Effector memory CD8-positive, alpha-beta T cell (primary cell): ENCODE measurements at regions not wholly inside any gene's neighbourhood (a gene's known extent, or its start where the extent isn't known, plus 50 kb on each side); places are given as distances from the start of the nearest gene placed in this dataset.

ENCODE experiments used
- ATAC-seq: fragments of 150-1000 bp; cut with Tn5 transposase; replicated peaks from 2 replicates; pipeline ENCODE4 v1.10.0; 2021; ENCODE audit warnings: mild to moderate bottlenecking, moderate library complexity
- DNase-seq, 3 experiments: peaks; one replicate each; pipeline ENCODE4 v3.0.0; 2021
- H3K27ac Mint-ChIP-seq, 2 donors: one replicate each; pipeline ENCODE4 v1.8.0; 2022; ENCODE audit warnings: mild to moderate bottlenecking in 2 of 2, mixed read lengths in 2 of 2, moderate library complexity in 2 of 2
- H3K27me3 Mint-ChIP-seq, 2 donors: one replicate each; pipeline ENCODE4 v1.8.0; 2022; ENCODE audit warnings: mixed read lengths in 2 of 2
- H3K36me3 Mint-ChIP-seq: one replicate; pipeline ENCODE4 v1.8.0; 2022; ENCODE audit warnings: mild to moderate bottlenecking, moderate library complexity, mixed read lengths; ENCODE audit not compliant: insufficient read depth
- H3K4me1 Mint-ChIP-seq, 2 donors: one replicate each; pipeline ENCODE4 v1.8.0; 2022; ENCODE audit warnings: low read depth in 2 of 2, mixed read lengths in 2 of 2
- H3K4me3 Mint-ChIP-seq, 2 donors: one replicate each; pipeline ENCODE4 v1.8.0; 2022; ENCODE audit warnings: mild to moderate bottlenecking in 2 of 2, mixed read lengths in 2 of 2, moderate library complexity in 2 of 2
- H3K9me3 Mint-ChIP-seq, 2 donors: one replicate each; pipeline ENCODE4 v1.8.0; 2022; ENCODE audit warnings: mixed read lengths in 2 of 2

DNA sequence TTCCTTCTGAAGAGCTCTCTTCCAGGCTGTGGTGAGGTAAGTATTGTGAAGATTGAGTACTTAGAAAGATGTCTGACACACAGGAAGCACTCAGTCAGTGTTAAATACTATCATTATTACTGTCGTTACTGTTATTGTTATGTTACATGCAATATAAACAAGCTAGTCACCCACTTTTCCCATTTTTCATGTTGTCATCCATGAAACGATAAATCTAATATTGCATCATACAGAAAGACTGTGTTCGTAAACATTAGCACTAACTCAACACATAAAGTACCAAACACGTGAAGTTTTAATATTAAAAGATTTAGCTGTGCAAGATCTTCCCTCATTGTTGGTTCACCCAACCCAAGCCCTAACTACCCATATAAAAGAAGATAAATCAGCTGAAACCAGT, 109.2 kb upstream of the NRSN1 start:
- ATAC-seq (no peak), DNase-seq (no peak)
- Mint-ChIP-seq H3K9me3 (peaks cover 2 to 9% of the 10 kb centered on the region in 2 donors), H3K4me3 (no peak overlapping the region), H3K27ac (no peak overlapping the region), H3K27me3 (no peaks in the 10 kb centered on the region), H3K36me3 (no peaks in the 10 kb centered on the region), H3K4me1 (no peaks in the 10 kb centered on the region)

DNA sequence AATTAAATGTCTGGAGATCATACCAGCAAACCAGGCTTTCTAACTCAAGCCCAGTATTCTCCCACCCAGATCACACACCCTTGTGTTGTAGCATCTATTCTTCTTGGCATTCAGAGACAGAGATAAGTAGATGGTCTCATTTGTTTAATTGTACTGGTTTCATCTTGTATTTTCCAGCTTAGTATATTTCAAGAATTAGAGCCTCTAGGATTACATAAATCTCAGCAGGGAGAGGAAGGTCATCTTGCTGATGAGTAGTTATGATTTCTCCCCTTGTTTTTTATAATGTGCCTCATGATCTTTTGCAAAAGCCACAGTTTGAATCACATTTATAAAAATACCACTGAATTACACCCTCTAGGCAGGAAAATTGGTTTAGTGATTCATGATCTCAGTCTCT, 106.6 kb upstream of the NRSN1 start:
- DNase-seq = no peak
- no peaks in the 10 kb centered on the region for H3K36me3 Mint-ChIP-seq
- H3K4me1 Mint-ChIP-seq = no peaks in the 10 kb centered on the region
- H3K9me3 Mint-ChIP-seq = peaks cover 5 to 9% of the 10 kb centered on the region in 2 donors
- no peak for ATAC-seq
- no peak overlapping the region for H3K27ac Mint-ChIP-seq
- H3K4me3 Mint-ChIP-seq = no peak overlapping the region
- no peaks in the 10 kb centered on the region for H3K27me3 Mint-ChIP-seq

DNA sequence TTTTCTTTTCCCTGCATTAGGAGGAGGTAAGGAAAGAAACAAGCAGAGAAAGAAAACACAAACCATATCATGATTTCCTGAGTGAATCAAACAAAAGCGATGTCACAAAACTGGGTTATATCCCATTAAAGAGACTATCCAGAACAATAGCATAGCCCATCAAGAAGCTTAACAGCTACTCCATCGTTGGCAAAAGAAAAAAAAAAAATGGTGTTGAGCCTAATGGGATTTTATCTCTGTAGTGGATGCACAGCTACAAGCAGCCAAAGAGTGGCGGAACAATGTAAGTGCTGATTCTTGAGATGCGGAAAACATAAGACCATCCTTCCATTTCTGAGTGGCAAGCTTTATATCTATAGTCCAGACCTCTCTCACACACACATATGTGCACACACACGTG, 106.2 kb upstream of the NRSN1 start:
- H3K36me3 Mint-ChIP-seq = no peaks in the 10 kb centered on the region
- ATAC-seq (no peak), DNase-seq (no peak)
- no peak overlapping the region for H3K27ac Mint-ChIP-seq
- no peaks in the 10 kb centered on the region for H3K27me3 Mint-ChIP-seq
- no peaks in the 10 kb centered on the region for H3K4me1 Mint-ChIP-seq
- H3K4me3 Mint-ChIP-seq = no peak overlapping the region
- peaks cover 5 to 9% of the 10 kb centered on the region in 2 donors for H3K9me3 Mint-ChIP-seq

DNA sequence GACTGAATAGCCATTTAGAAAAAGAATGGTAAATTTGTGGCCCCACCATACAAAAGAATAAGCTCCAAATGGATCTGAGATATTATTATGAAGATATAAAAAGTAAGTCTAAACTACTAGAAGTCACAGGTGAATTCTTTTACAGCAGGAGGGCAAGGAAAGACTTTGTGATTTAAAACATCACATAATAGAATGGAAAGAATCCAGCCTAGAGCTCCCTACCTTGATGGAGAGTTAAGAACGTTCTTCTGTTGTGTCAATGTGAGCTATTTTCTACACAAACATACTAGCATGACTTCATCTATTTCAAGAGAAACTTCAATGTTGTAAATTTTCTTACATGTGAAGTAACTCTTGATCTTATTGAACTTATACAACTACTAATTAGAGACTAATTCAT, 100.0 kb upstream of the NRSN1 start:
- ATAC-seq = no peak
- H3K4me3 Mint-ChIP-seq = no peak overlapping the region
- peaks cover 2% of the 10 kb centered on the region for H3K36me3 Mint-ChIP-seq
- H3K4me1 Mint-ChIP-seq = no peaks in the 10 kb centered on the region
- H3K27ac Mint-ChIP-seq = no peak overlapping the region
- DNase-seq = no peak
- peaks cover 9 to 18% of the 10 kb centered on the region in 2 donors for H3K9me3 Mint-ChIP-seq
- H3K27me3 Mint-ChIP-seq = no peaks in the 10 kb centered on the region

DNA sequence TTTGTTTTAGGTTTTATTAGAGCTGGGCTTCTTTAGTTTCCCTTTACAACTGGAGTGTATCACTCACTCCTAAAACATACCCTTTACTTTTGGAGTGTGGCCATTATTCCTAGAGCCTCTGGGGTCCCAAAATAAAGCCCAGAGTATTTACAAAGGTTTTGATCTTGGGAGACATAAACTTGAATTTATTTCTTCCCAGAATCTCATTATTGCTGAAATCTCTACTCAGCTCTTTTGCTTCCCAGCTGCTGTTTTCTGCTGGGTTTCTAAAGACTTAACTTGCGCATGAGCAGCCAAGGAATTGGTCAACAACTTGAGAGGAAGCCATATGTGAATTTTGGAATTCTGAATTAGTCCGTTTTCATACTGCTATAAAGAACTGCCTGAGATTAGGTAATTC, 94.5 kb upstream of the NRSN1 start:
- H3K4me3 Mint-ChIP-seq = no peak overlapping the region
- H3K36me3 Mint-ChIP-seq = peaks cover 2% of the 10 kb centered on the region
- H3K4me1 Mint-ChIP-seq = no peaks in the 10 kb centered on the region
- H3K9me3 Mint-ChIP-seq = peaks cover 8 to 48% of the 10 kb centered on the region in 2 donors
- H3K27me3 Mint-ChIP-seq = no peaks in the 10 kb centered on the region
- H3K27ac Mint-ChIP-seq = no peak overlapping the region
- no peak for DNase-seq
- no peak for ATAC-seq

DNA sequence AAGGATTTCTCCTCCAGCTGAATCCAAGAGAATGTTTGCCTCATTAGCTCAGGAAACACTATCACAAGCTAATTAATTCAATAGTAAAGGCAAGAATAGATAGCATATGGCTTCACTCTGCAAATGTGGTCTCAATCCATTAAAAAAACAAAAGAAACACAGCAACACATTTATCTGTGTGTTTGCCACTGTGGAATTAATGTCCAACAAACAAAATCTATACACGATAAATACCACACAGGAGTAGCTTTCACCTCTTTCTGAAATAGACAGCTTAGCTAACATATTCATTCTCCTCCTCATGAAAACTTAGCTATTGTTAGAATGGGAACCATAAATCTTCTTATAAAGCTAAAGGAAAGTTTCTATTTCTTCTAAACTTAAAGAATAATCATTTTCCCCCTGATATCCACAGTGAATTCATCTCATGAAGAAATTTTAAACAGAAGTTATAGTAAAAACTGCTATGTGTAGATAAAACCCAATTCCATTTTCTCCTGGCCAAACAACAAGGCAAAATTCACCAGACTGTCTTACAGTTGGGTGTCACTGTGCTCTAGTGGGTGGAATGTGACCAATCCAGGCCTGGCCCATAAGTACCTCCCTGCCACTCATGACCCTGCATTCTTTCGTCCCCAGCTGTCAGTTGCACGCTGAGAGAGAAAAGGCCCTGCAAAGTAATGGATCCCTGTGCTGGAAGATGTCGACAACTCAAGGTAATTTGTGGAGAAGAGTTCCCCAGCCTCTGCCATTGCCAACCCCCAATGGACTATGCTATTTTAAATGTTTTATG, 92.9 kb upstream of the NRSN1 start:
- Mint-ChIP-seq H3K36me3 (peaks cover 2% of the 10 kb centered on the region), H3K27me3 (no peaks in the 10 kb centered on the region), H3K4me1 (no peaks in the 10 kb centered on the region), H3K4me3 (no peak overlapping the region), H3K27ac (no peak overlapping the region), H3K9me3 (peaks cover 6 to 47% of the 10 kb centered on the region in 2 donors)
- ATAC-seq (no peak), DNase-seq (no peak)

DNA sequence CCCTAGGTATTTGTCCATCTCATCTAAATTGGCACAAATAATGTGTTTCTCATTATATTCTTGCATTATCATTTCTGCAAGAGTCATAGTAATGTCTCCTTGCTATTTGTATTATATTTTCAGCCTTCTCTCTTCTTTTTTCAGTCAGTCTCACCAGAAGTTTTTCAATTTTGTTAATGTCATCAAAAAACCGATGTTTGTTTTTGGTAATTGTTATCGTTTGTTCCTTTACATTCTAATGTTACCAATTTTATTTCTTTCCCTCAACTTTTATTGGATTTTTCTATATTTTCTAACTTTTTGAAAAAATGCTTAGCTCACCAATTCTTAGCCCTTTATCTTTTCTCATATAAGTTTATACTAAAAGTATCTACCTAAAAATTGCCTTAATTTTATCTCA, 82.2 kb upstream of the NRSN1 start:
- no peak overlapping the region for H3K27ac Mint-ChIP-seq
- no peaks in the 10 kb centered on the region for H3K27me3 Mint-ChIP-seq
- ATAC-seq = no peak
- H3K4me1 Mint-ChIP-seq = no peaks in the 10 kb centered on the region
- no peaks in the 10 kb centered on the region for H3K36me3 Mint-ChIP-seq
- H3K9me3 Mint-ChIP-seq = peaks cover 4 to 18% of the 10 kb centered on the region in 2 donors
- DNase-seq = no peak
- no peak overlapping the region for H3K4me3 Mint-ChIP-seq

DNA sequence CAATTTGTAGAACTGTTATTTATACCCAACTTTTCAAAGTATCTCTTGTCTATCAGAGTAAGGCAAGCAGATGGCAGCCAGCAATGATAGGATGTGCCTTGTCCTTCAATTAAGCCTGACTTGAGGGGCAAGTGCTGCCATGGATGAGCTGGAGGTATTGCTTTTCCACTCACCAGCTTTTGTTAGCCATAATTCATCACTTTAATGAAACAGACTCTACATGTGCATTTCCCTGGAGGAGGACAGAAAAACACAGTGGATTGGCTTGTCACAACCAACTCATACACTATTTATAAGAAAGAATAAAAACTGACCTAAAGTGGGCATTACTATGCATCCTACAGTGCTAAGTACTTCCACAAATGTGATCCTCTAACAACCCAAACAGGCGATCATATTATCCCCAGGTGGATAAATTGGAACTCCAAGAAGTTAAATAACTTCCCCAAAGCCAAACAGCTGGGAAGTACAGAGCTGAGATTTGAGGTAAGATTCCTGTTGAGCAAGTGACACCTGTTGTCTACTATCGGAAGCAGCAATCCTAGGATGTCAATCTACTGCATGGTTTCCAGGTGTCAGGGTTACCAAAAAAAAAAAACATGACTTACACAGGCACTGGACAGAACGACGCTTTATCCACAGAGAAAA, 73.9 kb upstream of the NRSN1 start:
- no peak overlapping the region for H3K27ac Mint-ChIP-seq
- no peaks in the 10 kb centered on the region for H3K4me1 Mint-ChIP-seq
- ATAC-seq = no peak
- peaks cover 6 to 8% of the 10 kb centered on the region in 2 donors for H3K9me3 Mint-ChIP-seq
- no peak for DNase-seq
- no peaks in the 10 kb centered on the region for H3K27me3 Mint-ChIP-seq
- no peaks in the 10 kb centered on the region for H3K36me3 Mint-ChIP-seq
- H3K4me3 Mint-ChIP-seq = no peak overlapping the region

DNA sequence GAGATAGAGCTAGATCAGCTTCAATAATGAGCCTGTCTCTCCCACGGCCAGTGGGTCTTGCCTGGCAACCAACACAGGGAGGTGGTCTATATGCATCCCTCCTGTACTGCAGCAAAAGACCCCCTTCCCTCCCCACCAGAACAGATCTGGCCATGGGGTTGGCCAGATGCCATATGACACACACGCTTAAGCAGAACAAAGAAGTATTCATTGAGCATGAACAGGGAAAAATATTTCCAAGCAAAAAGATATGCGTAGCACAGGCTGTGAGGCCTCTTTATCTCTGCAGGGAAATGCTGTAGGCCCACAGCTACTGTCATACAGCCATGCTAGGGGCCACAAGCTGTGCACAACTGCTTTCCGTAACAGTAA, 73.4 kb upstream of the NRSN1 start:
- H3K9me3 Mint-ChIP-seq = peaks cover 4 to 8% of the 10 kb centered on the region in 2 donors
- H3K27me3 Mint-ChIP-seq = no peaks in the 10 kb centered on the region
- H3K4me3 Mint-ChIP-seq = no peak overlapping the region
- H3K4me1 Mint-ChIP-seq = no peaks in the 10 kb centered on the region
- H3K36me3 Mint-ChIP-seq = no peaks in the 10 kb centered on the region
- ATAC-seq (no peak), DNase-seq (no peak)
- H3K27ac Mint-ChIP-seq = no peak overlapping the region

DNA sequence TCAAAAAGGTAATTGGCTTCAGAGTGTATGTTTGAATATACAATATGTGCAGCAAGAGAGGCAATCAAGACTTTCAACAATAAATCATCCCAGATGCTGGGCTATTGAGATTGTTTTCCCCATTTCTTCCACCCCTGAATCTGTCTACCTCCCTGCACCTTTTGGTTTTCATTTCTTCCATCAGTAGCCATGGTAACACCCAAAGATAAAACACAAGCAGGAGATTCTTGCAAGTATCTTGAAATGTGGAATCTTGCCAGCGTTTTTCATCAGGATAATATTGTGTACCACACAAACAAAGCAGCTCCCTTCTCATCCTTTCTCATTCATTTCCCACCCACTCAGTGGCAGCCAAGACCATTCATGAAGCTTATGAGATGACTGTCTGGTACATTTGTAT, 73.0 kb upstream of the NRSN1 start:
- H3K4me1 Mint-ChIP-seq = no peaks in the 10 kb centered on the region
- H3K27me3 Mint-ChIP-seq = no peaks in the 10 kb centered on the region
- ATAC-seq = no peak
- H3K9me3 Mint-ChIP-seq = peaks cover 3 to 8% of the 10 kb centered on the region in 2 donors
- H3K27ac Mint-ChIP-seq = no peak overlapping the region
- no peak for DNase-seq
- no peak overlapping the region for H3K4me3 Mint-ChIP-seq
- H3K36me3 Mint-ChIP-seq = no peaks in the 10 kb centered on the region

DNA sequence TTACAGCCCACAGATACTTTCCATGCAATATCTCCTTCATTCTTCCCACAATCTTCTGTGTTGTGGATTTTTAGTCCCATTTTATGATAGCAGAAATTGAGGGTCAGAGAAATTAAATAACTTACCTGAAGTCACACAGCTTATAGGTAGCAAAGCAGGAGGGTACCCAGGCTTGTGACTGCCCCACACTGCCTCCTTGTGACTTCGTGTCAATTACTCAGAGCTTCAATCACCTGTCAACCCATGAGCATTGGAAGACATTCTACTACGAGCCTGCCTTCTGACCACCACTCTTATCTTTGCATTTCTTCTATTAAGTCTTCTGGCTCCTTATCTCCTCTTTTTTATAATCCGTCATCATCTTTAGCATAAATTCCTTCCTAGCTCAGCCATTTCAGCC, 71.6 kb upstream of the NRSN1 start:
- Mint-ChIP-seq H3K9me3 (peaks cover 3 to 8% of the 10 kb centered on the region in 2 donors), H3K27me3 (no peaks in the 10 kb centered on the region), H3K4me1 (no peaks in the 10 kb centered on the region), H3K27ac (no peak overlapping the region), H3K36me3 (no peaks in the 10 kb centered on the region), H3K4me3 (no peak overlapping the region)
- DNase-seq (no peak), ATAC-seq (no peak)

DNA sequence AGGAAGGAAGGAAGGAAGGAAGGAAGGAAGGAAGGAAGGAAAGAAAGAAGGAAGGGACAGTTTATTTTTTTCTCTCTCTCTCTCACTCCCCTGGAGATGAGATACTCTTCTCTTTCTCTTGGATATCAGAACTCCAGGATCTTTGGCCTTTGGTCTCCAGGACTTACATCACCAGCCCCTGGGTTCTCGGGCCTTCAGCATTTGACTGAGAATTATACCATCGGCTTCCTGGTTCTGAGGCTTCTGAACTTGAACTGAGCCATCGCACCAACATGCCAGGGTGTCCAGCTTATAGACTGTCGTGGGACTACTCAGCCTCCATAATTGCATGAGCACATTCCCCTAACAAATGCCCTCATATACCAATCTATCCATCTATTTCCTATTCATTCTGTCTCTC, 69.4 kb upstream of the NRSN1 start:
- DNase-seq = no peak
- H3K27ac Mint-ChIP-seq = no peak overlapping the region
- H3K4me1 Mint-ChIP-seq = no peaks in the 10 kb centered on the region
- peaks cover 3 to 8% of the 10 kb centered on the region in 2 donors for H3K9me3 Mint-ChIP-seq
- no peaks in the 10 kb centered on the region for H3K36me3 Mint-ChIP-seq
- no peak for ATAC-seq
- no peaks in the 10 kb centered on the region for H3K27me3 Mint-ChIP-seq
- H3K4me3 Mint-ChIP-seq = no peak overlapping the region

DNA sequence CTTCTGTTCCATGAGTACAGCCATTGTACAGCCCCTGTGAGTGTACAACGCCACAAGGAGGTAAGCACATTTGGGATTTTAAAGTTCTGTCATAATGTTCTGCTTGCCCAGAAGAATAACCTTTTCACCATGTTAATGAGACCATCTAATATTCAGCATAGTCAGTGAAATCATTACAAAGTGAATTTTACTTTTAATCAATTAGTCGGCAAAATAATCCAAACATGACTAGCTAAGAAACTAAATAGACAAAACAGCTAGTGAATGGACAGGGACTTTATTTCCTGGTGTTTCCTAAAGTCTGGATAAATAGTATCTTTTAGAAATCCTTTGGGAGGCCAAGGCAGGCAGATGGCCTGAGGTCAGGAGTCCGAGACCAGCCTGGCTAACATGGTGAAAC, 69.0 kb upstream of the NRSN1 start:
- H3K36me3 Mint-ChIP-seq = no peaks in the 10 kb centered on the region
- H3K27ac Mint-ChIP-seq = no peak overlapping the region
- no peak for ATAC-seq

DNA sequence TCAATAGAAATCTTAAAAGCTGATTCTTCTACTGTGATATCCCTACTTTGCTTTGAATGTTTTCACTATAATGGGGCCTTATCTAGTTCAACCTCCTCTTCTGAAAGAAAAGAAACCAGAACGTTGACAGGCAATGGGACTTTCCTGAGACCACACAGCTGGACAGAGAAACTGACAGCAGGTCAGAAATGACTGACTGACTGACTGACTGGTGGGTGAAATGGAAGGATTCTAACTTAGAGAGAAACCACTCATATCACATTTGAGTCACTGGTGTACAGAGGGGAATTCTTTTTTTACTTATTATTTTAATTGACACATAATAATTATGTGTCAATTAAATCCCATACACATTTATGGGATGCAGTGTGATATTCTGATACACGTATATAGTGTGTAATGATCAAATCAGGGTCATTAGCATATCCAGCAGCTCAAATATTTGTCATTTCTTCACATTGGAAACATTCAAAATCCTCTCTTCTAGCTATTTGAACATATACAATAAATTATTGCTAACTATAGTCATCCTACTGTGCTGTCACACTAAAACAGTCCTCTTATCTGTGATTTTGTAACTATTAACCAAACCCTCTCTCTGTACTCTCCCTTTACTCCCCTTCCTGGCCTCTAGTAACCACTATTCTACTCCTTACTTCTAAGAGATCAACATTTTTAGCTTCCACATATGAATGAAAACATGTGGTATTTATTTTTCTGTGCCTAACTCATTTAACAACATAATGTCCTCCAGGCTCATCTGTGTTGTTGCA, 64.8 kb upstream of the NRSN1 start:
- Mint-ChIP-seq H3K36me3 (no peaks in the 10 kb centered on the region), H3K27me3 (no peaks in the 10 kb centered on the region), H3K4me1 (no peaks in the 10 kb centered on the region), H3K27ac (no peak overlapping the region), H3K9me3 (peaks cover 1 to 4% of the 10 kb centered on the region in 2 donors), H3K4me3 (no peak overlapping the region)
- no peak for DNase-seq
- no peak for ATAC-seq

More for the DNA sequence above, 69.0 kb upstream of the NRSN1 start:
- no peak for DNase-seq
- H3K4me3 Mint-ChIP-seq = no peak overlapping the region
- no peaks in the 10 kb centered on the region for H3K27me3 Mint-ChIP-seq
- H3K9me3 Mint-ChIP-seq = peaks cover 3 to 8% of the 10 kb centered on the region in 2 donors
- H3K4me1 Mint-ChIP-seq = no peaks in the 10 kb centered on the region
